Lower lobe of right lung (tissue), 2 donors: ENCODE measurements at regions not wholly inside any gene's neighbourhood (a gene's known extent, or its start where the extent isn't known, plus 50 kb on each side); places are given as distances from the start of the nearest gene placed in this dataset.
A peak's percentile ranks its signal among the peaks of the same experiment; 100 is the strongest.

ENCODE experiments used
- ATAC-seq, 2 donors: fragments of 200-7000 bp; cut with Tn5 transposase; one replicate each; pipeline ENCODE4 v1.9.1; 2020 to 2022; ENCODE audit warnings: mild to moderate bottlenecking in 2 of 2, moderate library complexity in 2 of 2
- DNase-seq: peaks from one replicate; pipeline ENCODE4 v3.0.0-alpha.2; 2020
- H3K27ac ChIP-seq: fragments of 200-600 bp; one replicate; pipeline ENCODE4 v1.8.0; 2022
- H3K27me3 ChIP-seq: fragments of 200-600 bp; one replicate; pipeline ENCODE4 v1.8.0; 2022; ENCODE audit warnings: low read depth
- H3K36me3 ChIP-seq: fragments of 200-600 bp; one replicate; pipeline ENCODE4 v1.8.0; 2022; ENCODE audit warnings: mild to moderate bottlenecking
- H3K4me1 ChIP-seq: fragments of 200-600 bp; one replicate; pipeline ENCODE4 v1.8.0; 2022
- H3K4me3 ChIP-seq: fragments of 200-600 bp; one replicate; pipeline ENCODE4 v1.8.0; 2022; ENCODE audit warnings: mild to moderate bottlenecking
- H3K9me3 ChIP-seq: fragments of 200-600 bp; one replicate; pipeline ENCODE4 v1.8.0; 2022
- CTCF ChIP-seq: fragments of 200-600 bp; IDR thresholded peaks from one replicate; pipeline ENCODE4 v1.8.0; 2022; ENCODE audit warnings: antibody characterized with exemption, mild to moderate bottlenecking
- intact Hi-C: fragments of 100-400 bp; cut with DNase I; formaldehyde crosslinking; loops from one replicate; pipeline ENCODE4 v1.11.0; 2022
- donor health status: DM: no; HTN: yes; CAD: no; lungs with severe emphysema.

DNA sequence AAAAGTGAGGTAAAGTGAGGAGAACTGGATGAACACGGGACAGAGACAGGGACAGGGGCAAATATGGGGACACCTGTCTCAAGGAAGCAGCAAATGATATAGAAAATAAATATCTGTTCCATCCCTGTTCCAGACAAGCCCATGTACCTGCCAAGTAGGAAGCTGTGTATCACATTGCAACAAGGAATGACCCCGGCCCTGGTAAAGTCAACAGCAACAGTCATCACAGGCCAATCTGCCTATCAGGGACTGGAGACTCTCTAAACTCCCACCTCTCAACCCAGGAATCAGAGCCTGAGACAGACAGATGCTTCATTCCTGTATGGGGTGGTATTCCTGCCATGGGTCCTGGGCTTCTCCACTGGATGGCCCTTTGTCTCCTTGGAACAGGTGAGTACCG lies 156.6 kb upstream of the PRSS1 start:
- Histone ChIP-seq H3K36me3 (no peaks in the 10 kb centered on the region), H3K9me3 (no peaks in the 10 kb centered on the region), H3K4me1 (no peaks in the 10 kb centered on the region), H3K4me3 (no peak overlapping the region), H3K27me3 (no peaks in the 10 kb centered on the region), H3K27ac (no peak overlapping the region)
- ATAC-seq (no peak), DNase-seq (no peak)
- no peak for TF ChIP-seq CTCF
- intact Hi-C loops, result no loop called here

DNA sequence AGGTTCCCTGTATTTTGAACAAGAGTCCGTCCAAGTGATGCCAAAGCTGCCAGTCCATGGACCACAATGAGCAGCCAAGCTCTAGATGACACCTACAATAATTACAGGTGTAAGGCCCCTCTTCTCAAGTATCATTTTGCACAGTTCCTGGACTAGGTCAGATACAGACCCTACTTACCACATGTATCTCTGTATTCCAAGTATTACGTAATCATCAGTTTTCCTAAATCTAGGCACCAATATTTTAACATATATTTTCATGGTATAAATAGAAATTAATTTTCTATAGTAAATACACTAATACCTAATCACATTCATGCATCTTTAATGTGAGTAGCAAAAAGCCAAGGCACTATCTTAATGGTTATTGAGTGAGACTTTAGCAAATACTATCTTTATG lies 157.0 kb upstream of the PRSS1 start:
- Histone ChIP-seq H3K4me3 (no peak overlapping the region), H3K9me3 (no peaks in the 10 kb centered on the region), H3K27ac (no peak overlapping the region), H3K36me3 (no peaks in the 10 kb centered on the region), H3K27me3 (no peaks in the 10 kb centered on the region), H3K4me1 (no peaks in the 10 kb centered on the region)
- DNase-seq, result no peak
- TF ChIP-seq CTCF, result no peak
- intact Hi-C loops, result no loop called here
- ATAC-seq, result no peak

GRCh38 chr7:142590830-142591457 lies 158.3 kb upstream of the PRSS1 start:
- Histone ChIP-seq H3K27ac (no peak overlapping the region), H3K9me3 (no peaks in the 10 kb centered on the region), H3K4me1 (no peaks in the 10 kb centered on the region), H3K27me3 (no peaks in the 10 kb centered on the region), H3K4me3 (no peak overlapping the region), H3K36me3 (no peaks in the 10 kb centered on the region)
- no peak for ATAC-seq
- intact Hi-C loops, result no loop called here
- no peak for TF ChIP-seq CTCF
- DNase-seq, result no peak

GRCh38 chr7:142590077-142590476 lies 159.2 kb upstream of the PRSS1 start:
- DNase-seq (no peak), ATAC-seq (no peak)
- H3K27ac ChIP-seq, result no peak overlapping the region
- TF ChIP-seq CTCF, result no peak
- no peaks in the 10 kb centered on the region for H3K4me1 ChIP-seq
- H3K27me3 ChIP-seq, result no peaks in the 10 kb centered on the region
- intact Hi-C loops, result no loop called here
- H3K36me3 ChIP-seq, result no peaks in the 10 kb centered on the region
- H3K4me3 ChIP-seq, result no peak overlapping the region
- H3K9me3 ChIP-seq, result no peaks in the 10 kb centered on the region

GRCh38 chr7:142587578-142588191 lies 161.6 kb upstream of the PRSS1 start:
- Histone ChIP-seq H3K27ac (no peak overlapping the region), H3K4me1 (no peaks in the 10 kb centered on the region), H3K9me3 (no peaks in the 10 kb centered on the region), H3K36me3 (no peaks in the 10 kb centered on the region), H3K4me3 (no peak overlapping the region), H3K27me3 (no peaks in the 10 kb centered on the region)
- ATAC-seq (peak; percentile 54 to 74), DNase-seq (no peak)
- TF ChIP-seq CTCF, result peak; percentile 30
- intact Hi-C loops, result no loop called here
